ENCODE measurements at regions not wholly inside any gene's neighbourhood (a gene's known extent, or its start where the extent isn't known, plus 50 kb on each side); places are given as distances from the start of the nearest gene placed in this dataset.

DNA sequence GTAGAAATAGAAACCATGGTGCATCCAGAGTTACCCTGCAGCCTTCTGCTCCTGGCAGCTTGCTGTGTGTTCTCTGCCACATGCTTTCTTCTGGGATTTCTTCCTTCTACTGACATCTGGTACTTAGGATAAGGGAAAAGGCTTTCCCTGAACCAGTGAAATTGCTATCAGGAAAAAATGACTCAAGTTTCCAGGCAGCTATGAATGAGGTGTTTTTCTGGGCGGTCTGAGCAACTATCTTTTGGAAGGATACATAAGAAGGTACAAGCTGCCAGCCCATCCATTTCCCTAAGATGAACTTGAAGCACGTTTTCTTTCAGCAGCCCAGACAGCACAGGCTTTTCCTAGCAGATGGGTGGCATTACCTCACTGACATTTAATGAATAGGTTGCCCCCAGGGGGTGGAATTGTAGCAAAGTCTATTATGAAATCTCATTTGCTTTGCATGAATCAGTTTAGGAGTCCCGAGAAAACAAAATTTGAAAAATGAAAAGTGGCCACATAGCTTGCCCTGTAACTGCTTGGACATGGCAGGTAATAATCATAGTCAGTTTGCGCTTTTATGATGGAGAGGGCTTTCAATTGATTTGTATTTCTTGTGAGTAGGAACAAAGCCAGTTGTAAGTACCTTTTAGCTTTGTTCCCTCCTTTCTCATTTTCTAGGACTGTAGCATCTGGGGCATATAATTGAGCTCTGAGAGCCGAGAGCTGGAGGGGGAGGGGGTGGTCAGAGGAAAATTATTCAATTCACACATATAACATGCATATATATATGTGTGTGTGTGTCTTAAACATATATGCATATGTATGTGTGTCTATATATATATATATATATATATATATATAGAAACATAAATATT lies 108.5 kb downstream of the C9orf152 start:
- no peak overlapping the region for H2AFZ ChIP-seq (ENCODE audit: low read length)
- H3F3A ChIP-seq (ENCODE audit: insufficient read depth, low read length), result no peaks in the 10 kb centered on the region
- no peaks in the 10 kb centered on the region for H3K27me3 ChIP-seq (ENCODE audit: insufficient read depth, low read length)
- peak overlapping the region; percentile 52 for H3K27ac ChIP-seq (ENCODE audit: low read depth, low read length, poor library complexity, severe bottlenecking)
- H3K9ac ChIP-seq (ENCODE audit: low read length), result peak overlapping the region; percentile 12; the same call in 1 of the 2 replicates
- peaks cover 30% of the 10 kb centered on the region; the same call in 1 of the 2 replicates for H3K36me3 ChIP-seq (ENCODE audit: insufficient read depth, low read length)
- H3K4me2 ChIP-seq (ENCODE audit: low read length), result peak overlapping the region; percentile 47; the same call in 1 of the 2 replicates
- peaks cover 76% of the 10 kb centered on the region for H3K79me2 ChIP-seq (ENCODE audit: insufficient read depth, low read length)
- H3K9me2 ChIP-seq (ENCODE audit: low read depth, low read length), result no peaks in the 10 kb centered on the region
- H4K20me1 ChIP-seq (ENCODE audit: insufficient read depth, low read length), result no peaks in the 10 kb centered on the region
- H3K9me3 ChIP-seq (ENCODE audit: low read length), result no peaks in the 10 kb centered on the region
- no peak for TF ChIP-seq EZH2 (IDR thresholded peaks at IDR 0.05; ENCODE audit: borderline replicate concordance, low read length)
- TF ChIP-seq, protein P1, sequence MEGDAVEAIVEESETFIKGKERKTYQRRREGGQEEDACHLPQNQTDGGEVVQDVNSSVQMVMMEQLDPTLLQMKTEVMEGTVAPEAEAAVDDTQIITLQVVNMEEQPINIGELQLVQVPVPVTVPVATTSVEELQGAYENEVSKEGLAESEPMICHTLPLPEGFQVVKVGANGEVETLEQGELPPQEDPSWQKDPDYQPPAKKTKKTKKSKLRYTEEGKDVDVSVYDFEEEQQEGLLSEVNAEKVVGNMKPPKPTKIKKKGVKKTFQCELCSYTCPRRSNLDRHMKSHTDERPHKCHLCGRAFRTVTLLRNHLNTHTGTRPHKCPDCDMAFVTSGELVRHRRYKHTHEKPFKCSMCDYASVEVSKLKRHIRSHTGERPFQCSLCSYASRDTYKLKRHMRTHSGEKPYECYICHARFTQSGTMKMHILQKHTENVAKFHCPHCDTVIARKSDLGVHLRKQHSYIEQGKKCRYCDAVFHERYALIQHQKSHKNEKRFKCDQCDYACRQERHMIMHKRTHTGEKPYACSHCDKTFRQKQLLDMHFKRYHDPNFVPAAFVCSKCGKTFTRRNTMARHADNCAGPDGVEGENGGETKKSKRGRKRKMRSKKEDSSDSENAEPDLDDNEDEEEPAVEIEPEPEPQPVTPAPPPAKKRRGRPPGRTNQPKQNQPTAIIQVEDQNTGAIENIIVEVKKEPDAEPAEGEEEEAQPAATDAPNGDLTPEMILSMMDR (IDR thresholded peaks at IDR 0.05; ENCODE audit: low read length), result no peak
- H3K4me3 ChIP-seq (ENCODE audit: low read depth, low read length, poor library complexity, severe bottlenecking), result no peak overlapping the region
- H3K4me1 ChIP-seq (ENCODE audit: insufficient read depth, low read length, severe bottlenecking), result peaks cover 71% of the 10 kb centered on the region

GRCh38 chr9:110101531-110102161 lies 106.3 kb downstream of the C9orf152 start:
- peaks cover 89% of the 10 kb centered on the region for H3K4me1 ChIP-seq (ENCODE audit: insufficient read depth, low read length, severe bottlenecking)
- TF ChIP-seq, protein P1 (IDR thresholded peaks at IDR 0.05; ENCODE audit: low read length), result no peak
- TF ChIP-seq EZH2 (IDR thresholded peaks at IDR 0.05; ENCODE audit: borderline replicate concordance, low read length), result no peak
- no peaks in the 10 kb centered on the region for H3K9me3 ChIP-seq (ENCODE audit: low read length)
- no peaks in the 10 kb centered on the region for H3F3A ChIP-seq (ENCODE audit: insufficient read depth, low read length)
- H3K27ac ChIP-seq (ENCODE audit: low read depth, low read length, poor library complexity, severe bottlenecking), result peak overlapping the region; percentile 67
- H2AFZ ChIP-seq (ENCODE audit: low read length), result no peak overlapping the region
- peaks cover 43% of the 10 kb centered on the region; the same call in 1 of the 2 replicates for H3K36me3 ChIP-seq (ENCODE audit: insufficient read depth, low read length)
- peak overlapping the region; percentile 8; the same call in 1 of the 2 replicates for H3K4me2 ChIP-seq (ENCODE audit: low read length)
- no peaks in the 10 kb centered on the region for H3K9me2 ChIP-seq (ENCODE audit: low read depth, low read length)
- no peaks in the 10 kb centered on the region for H3K27me3 ChIP-seq (ENCODE audit: insufficient read depth, low read length)
- H3K4me3 ChIP-seq (ENCODE audit: low read depth, low read length, poor library complexity, severe bottlenecking), result no peak overlapping the region
- H3K9ac ChIP-seq (ENCODE audit: low read length), result no peak overlapping the region; the same call in 1 of the 2 replicates
- no peaks in the 10 kb centered on the region for H4K20me1 ChIP-seq (ENCODE audit: insufficient read depth, low read length)
- H3K79me2 ChIP-seq (ENCODE audit: insufficient read depth, low read length), result peaks cover 75% of the 10 kb centered on the region

- H3K4me3 ChIP-seq (ENCODE audit: low read depth, low read length, poor library complexity, severe bottlenecking), result no peak overlapping the region
- H2AFZ ChIP-seq (ENCODE audit: low read length), result no peak overlapping the region
- H3F3A ChIP-seq (ENCODE audit: insufficient read depth, low read length), result no peaks in the 10 kb centered on the region
- H3K9me3 ChIP-seq (ENCODE audit: low read length), result no peaks in the 10 kb centered on the region
- peak overlapping the region; percentile 4; the same call in 1 of the 2 replicates for H3K9ac ChIP-seq (ENCODE audit: low read length)
- peak overlapping the region; percentile 42 for H3K27ac ChIP-seq (ENCODE audit: low read depth, low read length, poor library complexity, severe bottlenecking)
- H3K27me3 ChIP-seq (ENCODE audit: insufficient read depth, low read length), result no peaks in the 10 kb centered on the region
- H3K4me1 ChIP-seq (ENCODE audit: insufficient read depth, low read length, severe bottlenecking), result peaks cover 90% of the 10 kb centered on the region
- TF ChIP-seq, protein P1 (IDR thresholded peaks at IDR 0.05; ENCODE audit: low read length), result no peak
- no peak for TF ChIP-seq EZH2 (IDR thresholded peaks at IDR 0.05; ENCODE audit: borderline replicate concordance, low read length)
- no peaks in the 10 kb centered on the region for H4K20me1 ChIP-seq (ENCODE audit: insufficient read depth, low read length)
- H3K4me2 ChIP-seq (ENCODE audit: low read length), result peak overlapping the region; percentile 51; the same call in 1 of the 2 replicates
- peaks cover 40% of the 10 kb centered on the region; the same call in 1 of the 2 replicates for H3K36me3 ChIP-seq (ENCODE audit: insufficient read depth, low read length)
- H3K79me2 ChIP-seq (ENCODE audit: insufficient read depth, low read length), result peaks cover 87% of the 10 kb centered on the region
- H3K9me2 ChIP-seq (ENCODE audit: low read depth, low read length), result no peaks in the 10 kb centered on the region
These were observed 104.7 kb downstream of the C9orf152 start for GRCh38 chr9:110103257-110103656.
